22Rv1 (cell line): ENCODE measurements at regions not wholly inside any gene's neighbourhood (a gene's known extent, or its start where the extent isn't known, plus 50 kb on each side); places are given as distances from the start of the nearest gene placed in this dataset.

Experiments used
- ZFX ChIP-seq: fragments of 450-650 bp; IDR thresholded peaks from 2 replicates; pipeline ENCODE4 v1.6.1; 2017; ENCODE audit warnings: antibody characterized with exemption, borderline replicate concordance
- TF ChIP-seq, protein P1 (sequence below): fragments of 450-650 bp; IDR thresholded peaks from 2 replicates; pipeline ENCODE4 v1.5.1; 2017; ENCODE audit warnings: mild to moderate bottlenecking

DNA sequence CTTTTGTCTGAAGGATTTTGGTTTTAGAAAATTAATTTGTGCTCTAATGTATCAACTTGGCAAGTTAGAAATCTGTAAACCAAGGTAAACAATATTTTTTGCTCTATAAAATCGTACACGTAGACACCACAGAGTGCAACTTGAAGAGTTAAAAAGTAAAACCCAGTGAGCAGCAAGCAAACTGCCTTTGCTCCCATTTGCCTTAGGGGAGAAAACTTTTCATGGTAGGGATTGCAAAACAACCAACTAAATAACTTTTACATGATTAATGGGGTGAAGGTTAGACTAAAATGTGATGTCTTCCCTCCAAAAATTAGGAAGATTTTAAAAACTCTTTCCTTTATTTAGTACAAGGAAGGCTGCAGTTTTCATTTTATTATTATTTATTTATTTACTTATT is 224.2 kb upstream of the LYZL1 start:
- TF ChIP-seq, protein P1, sequence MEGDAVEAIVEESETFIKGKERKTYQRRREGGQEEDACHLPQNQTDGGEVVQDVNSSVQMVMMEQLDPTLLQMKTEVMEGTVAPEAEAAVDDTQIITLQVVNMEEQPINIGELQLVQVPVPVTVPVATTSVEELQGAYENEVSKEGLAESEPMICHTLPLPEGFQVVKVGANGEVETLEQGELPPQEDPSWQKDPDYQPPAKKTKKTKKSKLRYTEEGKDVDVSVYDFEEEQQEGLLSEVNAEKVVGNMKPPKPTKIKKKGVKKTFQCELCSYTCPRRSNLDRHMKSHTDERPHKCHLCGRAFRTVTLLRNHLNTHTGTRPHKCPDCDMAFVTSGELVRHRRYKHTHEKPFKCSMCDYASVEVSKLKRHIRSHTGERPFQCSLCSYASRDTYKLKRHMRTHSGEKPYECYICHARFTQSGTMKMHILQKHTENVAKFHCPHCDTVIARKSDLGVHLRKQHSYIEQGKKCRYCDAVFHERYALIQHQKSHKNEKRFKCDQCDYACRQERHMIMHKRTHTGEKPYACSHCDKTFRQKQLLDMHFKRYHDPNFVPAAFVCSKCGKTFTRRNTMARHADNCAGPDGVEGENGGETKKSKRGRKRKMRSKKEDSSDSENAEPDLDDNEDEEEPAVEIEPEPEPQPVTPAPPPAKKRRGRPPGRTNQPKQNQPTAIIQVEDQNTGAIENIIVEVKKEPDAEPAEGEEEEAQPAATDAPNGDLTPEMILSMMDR = no peak
- no peak for TF ChIP-seq ZFX
